ENCODE measurements at regions not wholly inside any gene's neighbourhood (a gene's known extent, or its start where the extent isn't known, plus 50 kb on each side); places are given as distances from the start of the nearest gene placed in this dataset.

DNA sequence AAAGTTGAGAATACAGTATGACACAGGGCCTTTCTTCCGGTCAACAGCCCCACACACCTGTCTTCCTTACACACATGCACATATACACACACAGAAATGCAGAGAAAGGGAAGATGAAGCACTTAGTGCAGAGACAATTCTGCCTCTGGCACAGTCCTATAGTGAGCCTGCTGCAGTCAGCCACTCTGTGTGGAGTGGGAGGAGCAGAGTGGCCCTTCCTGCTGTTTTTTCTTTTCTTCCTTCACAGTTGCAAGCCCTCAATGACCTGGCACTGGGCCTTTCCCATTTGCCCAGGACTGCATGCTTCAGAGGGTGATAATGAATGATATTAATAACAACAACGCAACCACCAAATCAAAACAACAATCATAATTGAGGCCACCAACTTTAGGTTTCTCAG, 527.0 kb upstream of the B3GAT1 start:
- TF ChIP-seq, protein P1, sequence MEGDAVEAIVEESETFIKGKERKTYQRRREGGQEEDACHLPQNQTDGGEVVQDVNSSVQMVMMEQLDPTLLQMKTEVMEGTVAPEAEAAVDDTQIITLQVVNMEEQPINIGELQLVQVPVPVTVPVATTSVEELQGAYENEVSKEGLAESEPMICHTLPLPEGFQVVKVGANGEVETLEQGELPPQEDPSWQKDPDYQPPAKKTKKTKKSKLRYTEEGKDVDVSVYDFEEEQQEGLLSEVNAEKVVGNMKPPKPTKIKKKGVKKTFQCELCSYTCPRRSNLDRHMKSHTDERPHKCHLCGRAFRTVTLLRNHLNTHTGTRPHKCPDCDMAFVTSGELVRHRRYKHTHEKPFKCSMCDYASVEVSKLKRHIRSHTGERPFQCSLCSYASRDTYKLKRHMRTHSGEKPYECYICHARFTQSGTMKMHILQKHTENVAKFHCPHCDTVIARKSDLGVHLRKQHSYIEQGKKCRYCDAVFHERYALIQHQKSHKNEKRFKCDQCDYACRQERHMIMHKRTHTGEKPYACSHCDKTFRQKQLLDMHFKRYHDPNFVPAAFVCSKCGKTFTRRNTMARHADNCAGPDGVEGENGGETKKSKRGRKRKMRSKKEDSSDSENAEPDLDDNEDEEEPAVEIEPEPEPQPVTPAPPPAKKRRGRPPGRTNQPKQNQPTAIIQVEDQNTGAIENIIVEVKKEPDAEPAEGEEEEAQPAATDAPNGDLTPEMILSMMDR (IDR thresholded peaks at IDR 0.05) = no peak
- TF ChIP-seq EZH2 (IDR thresholded peaks at IDR 0.05; ENCODE audit: borderline replicate concordance, insufficient read depth, low read depth, low read length, poor library complexity, severe bottlenecking) = no peak
